ENCODE measurements at regions not wholly inside any gene's neighbourhood (a gene's known extent, or its start where the extent isn't known, plus 50 kb on each side); places are given as distances from the start of the nearest gene placed in this dataset.

DNA sequence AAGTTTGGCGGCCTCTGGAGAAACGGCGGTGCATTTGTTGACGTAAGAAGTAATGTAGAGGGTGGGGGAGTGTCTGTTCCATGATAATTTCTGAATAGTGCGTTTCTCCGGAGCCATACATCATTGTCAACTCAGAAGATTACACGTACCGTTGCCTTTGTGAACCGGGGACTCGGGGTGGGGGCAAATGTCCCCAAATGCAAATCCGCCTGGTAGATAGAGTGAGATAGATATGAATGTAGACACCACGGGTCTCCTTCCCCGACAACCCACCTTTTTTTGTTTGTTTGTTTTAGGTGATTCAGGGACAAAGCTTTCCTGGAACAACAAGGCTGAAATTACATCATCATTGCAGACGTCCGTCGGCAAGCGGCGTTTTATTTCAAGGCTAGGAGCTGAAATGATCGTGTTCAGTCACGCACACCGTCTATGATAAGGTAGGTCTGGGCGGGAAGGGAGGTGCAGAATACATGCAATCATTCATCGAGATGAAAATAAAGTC, 96.0 kb upstream of the PPP2R3B start:
- no peak overlapping the region for H3K4ac ChIP-seq (replicated peaks; ENCODE audit: insufficient read length, low read depth, low read length)
- peak overlapping the region; percentile 81; the same call in 1 of the 2 replicates for H2BK12ac ChIP-seq (ENCODE audit: low read depth, low read length)
- H2AK5ac ChIP-seq (ENCODE audit: low read depth, low read length): no peak overlapping the region
- H2BK5ac ChIP-seq (ENCODE audit: low read depth, low read length): 0 out of 2 replicates have a peak overlapping the region, but pooled peaks have one; percentile 20
- no peaks in the 10 kb centered on the region for H4K20me1 ChIP-seq (replicated peaks in 1 of 2; ENCODE audit: control insufficient read depth in 1 of 2, insufficient read depth in 2 of 2, low read length in 2 of 2)
- no peaks in the 10 kb centered on the region for H3K79me2 ChIP-seq (ENCODE audit: control insufficient read depth in 1 of 2, insufficient read depth in 2 of 2, low read length in 2 of 2)
- no peak overlapping the region for H3K27ac ChIP-seq (ENCODE audit: low read depth, low read length)
- ChIA-PET CTCF (ENCODE audit: partially characterized antibody) (no interaction called here), POLR2A (ENCODE audit: partially characterized antibody) (no interaction called here)
- H2BK15ac ChIP-seq (ENCODE audit: low read length): no peak overlapping the region
- no peaks in the 10 kb centered on the region for H3K79me1 ChIP-seq (ENCODE audit: low read depth, low read length)
- H3K4me3 ChIP-seq (ENCODE audit: extremely low read depth in 1 of 4, insufficient read depth in 2 of 4, low read depth in 3 of 4, low read length in 4 of 4): no peak overlapping the region
- H3K27me3 ChIP-seq (replicated peaks in 1 of 4; ENCODE audit: control insufficient read depth in 3 of 4, extremely low read depth in 1 of 4, insufficient read depth in 3 of 4, low read length in 3 of 4): no peaks in the 10 kb centered on the region; a peak in 1 of 7 replicates
- 90% methylated on average over 23 of the region's 23 CpGs; no CpG with 5 or more reads in 1 of the 2 experiments for WGBS, 2 experiments (ENCODE audit: extremely low coverage in 1 of 2, insufficient coverage in 1 of 2, insufficient read length in 1 of 2, insufficient replicate concordance in 2 of 2, low coverage in 1 of 2, low lambda C conversion rate in 2 of 2, missing lambda C conversion rate in 1 of 2)
- no peak overlapping the region for H3K23ac ChIP-seq (ENCODE audit: insufficient read length)
- no peaks in the 10 kb centered on the region for H3K9me3 ChIP-seq (ENCODE audit: insufficient read depth in 2 of 2, low read depth in 1 of 2, low read length in 1 of 2)
- no peak overlapping the region for H2BK120ac ChIP-seq (replicated peaks; ENCODE audit: low read depth, low read length)
- H4K8ac ChIP-seq (ENCODE audit: extremely low read depth, insufficient read depth, low read length): no peak overlapping the region
- no peaks in the 10 kb centered on the region for H3K36me3 ChIP-seq (ENCODE audit: control insufficient read depth in 2 of 4, insufficient read depth in 4 of 4, low read length in 3 of 4)
- H3K18ac ChIP-seq (ENCODE audit: extremely low read depth, low read length): no peak overlapping the region
- FAIRE-seq (no peak), DNase-seq (ENCODE audit: low read depth in 1 of 2, low spot score in 2 of 2) (no peak)
- 0 out of 2 replicates have a peak overlapping the region, but pooled peaks have one; percentile 18 for H2BK20ac ChIP-seq (ENCODE audit: low read length)
- 0 out of 2 replicates have a peak overlapping the region, but pooled peaks have one; percentile 68 for H2AFZ ChIP-seq (ENCODE audit: low read length)
- no peak overlapping the region for H3K4me2 ChIP-seq (ENCODE audit: insufficient read depth in 1 of 2, low read depth in 2 of 2, low read length in 2 of 2)
- no peak overlapping the region for H3K56ac ChIP-seq (replicated peaks; ENCODE audit: insufficient read length, low read depth, low read length)
- no peak overlapping the region for H4K91ac ChIP-seq (replicated peaks; ENCODE audit: insufficient read length, low read length)
- no peak overlapping the region for H3K9ac ChIP-seq (replicated peaks in 1 of 4; ENCODE audit: extremely low read depth in 1 of 4, low read depth in 3 of 4, low read length in 3 of 4)
- 0 out of 7 replicates have a peak, but pooled peaks cover 0 to 3% (median 0%) of the 10 kb centered on the region in 4 experiments for H3K4me1 ChIP-seq (replicated peaks in 1 of 4; ENCODE audit: control insufficient read depth in 3 of 4, insufficient read depth in 4 of 4, low read length in 3 of 4)
- no peak overlapping the region for H4K5ac ChIP-seq (ENCODE audit: insufficient read length, low read depth, low read length)
- H3K14ac ChIP-seq (ENCODE audit: insufficient read length): no peak overlapping the region
- H3K23me2 ChIP-seq (ENCODE audit: low read depth, low read length): no peaks in the 10 kb centered on the region; the same call in 1 of the 2 replicates
- no peak for TF ChIP-seq SUZ12 (IDR thresholded peaks at IDR 0.05; ENCODE audit: low read length)
- no peak for TF ChIP-seq CBX5 (IDR thresholded peaks at IDR 0.05; ENCODE audit: low read depth, low read length)
- TF ChIP-seq CHD1 (IDR thresholded peaks at IDR 0.05; ENCODE audit: low read depth, low read length): no peak
- TF ChIP-seq RBBP5 (IDR thresholded peaks at IDR 0.05; ENCODE audit: borderline replicate concordance, low read depth, low read length): no peak
- TF ChIP-seq EZH2 (IDR thresholded peaks at IDR 0.05; ENCODE audit: low read depth, low read length, severe bottlenecking): no peak
- no peak for TF ChIP-seq FOSL1 (IDR thresholded peaks at IDR 0.05; ENCODE audit: insufficient read depth, low read depth, low read length)
- TF ChIP-seq TBP (IDR thresholded peaks at IDR 0.05; ENCODE audit: low read depth, low read length): no peak
- TF ChIP-seq, protein P1, sequence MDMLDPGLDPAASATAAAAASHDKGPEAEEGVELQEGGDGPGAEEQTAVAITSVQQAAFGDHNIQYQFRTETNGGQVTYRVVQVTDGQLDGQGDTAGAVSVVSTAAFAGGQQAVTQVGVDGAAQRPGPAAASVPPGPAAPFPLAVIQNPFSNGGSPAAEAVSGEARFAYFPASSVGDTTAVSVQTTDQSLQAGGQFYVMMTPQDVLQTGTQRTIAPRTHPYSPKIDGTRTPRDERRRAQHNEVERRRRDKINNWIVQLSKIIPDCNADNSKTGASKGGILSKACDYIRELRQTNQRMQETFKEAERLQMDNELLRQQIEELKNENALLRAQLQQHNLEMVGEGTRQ (IDR thresholded peaks at IDR 0.05; ENCODE audit: low read length): no peak
- no peak for TF ChIP-seq SRF (IDR thresholded peaks at IDR 0.05; ENCODE audit: low read depth, low read length)
- no peak for TF ChIP-seq TCF12 (IDR thresholded peaks at IDR 0.05; ENCODE audit: low read depth, low read length)
- TF ChIP-seq JUND (IDR thresholded peaks at IDR 0.05; ENCODE audit: low read length): no peak
- TF ChIP-seq CREB1 (IDR thresholded peaks at IDR 0.05): no peak
- TF ChIP-seq CTBP2 (IDR thresholded peaks at IDR 0.05; ENCODE audit: borderline replicate concordance, insufficient read depth, insufficient read length, low read length): no peak
- TF ChIP-seq SP1 (IDR thresholded peaks at IDR 0.05; ENCODE audit: low read depth, low read length): no peak
